HG03159 (cell line): ENCODE measurements at regions not wholly inside any gene's neighbourhood (a gene's known extent, or its start where the extent isn't known, plus 50 kb on each side); places are given as distances from the start of the nearest gene placed in this dataset.

Source experiments
- ATAC-seq: cut with Tn5 transposase; IDR thresholded peaks from one replicate; pipeline ENCODE4 v1.9.1; 2021; ENCODE audit warnings: mild to moderate bottlenecking, moderate library complexity; ENCODE audit not compliant: unreplicated experiment

DNA sequence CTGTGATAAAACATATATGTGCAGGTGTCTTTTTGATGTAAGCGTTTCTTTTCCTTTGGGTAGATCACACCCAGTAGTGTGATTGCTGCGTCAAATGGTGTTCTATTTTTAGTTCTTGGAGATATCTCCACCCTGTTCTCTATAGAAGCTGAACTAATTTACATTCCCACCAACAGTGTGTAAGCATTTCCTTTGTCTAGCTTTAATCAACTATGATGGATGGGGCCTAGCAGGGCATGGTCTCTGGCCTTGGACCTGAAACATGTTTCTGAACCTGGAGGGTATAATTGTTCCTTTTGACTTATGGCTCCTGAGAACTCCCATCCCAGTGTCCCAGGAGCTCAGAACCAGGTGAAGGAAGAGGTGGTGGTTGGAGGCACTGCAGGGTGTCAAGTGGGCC is 93.9 kb downstream of the HAPSTR1 start:
- ATAC-seq, result no peak

DNA sequence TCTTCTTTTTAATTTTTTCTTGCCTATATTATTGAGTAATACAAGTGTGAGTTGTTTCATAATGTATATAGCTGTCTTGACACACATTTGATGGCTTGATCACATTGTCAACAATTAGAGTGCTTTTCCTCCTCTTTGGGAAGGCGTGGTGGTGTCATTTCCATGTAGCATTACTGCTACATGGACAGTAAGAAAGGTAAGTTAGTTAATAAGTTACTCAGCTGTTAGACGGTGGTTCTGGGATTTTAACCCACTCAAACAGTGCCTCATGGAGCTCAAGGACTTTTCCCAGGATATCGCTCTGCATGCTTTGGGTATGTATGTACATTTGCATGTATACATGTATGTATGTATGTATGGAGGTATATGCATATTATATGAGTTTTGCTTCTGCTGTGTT is 94.6 kb downstream of the HAPSTR1 start:
- no peak for ATAC-seq

DNA sequence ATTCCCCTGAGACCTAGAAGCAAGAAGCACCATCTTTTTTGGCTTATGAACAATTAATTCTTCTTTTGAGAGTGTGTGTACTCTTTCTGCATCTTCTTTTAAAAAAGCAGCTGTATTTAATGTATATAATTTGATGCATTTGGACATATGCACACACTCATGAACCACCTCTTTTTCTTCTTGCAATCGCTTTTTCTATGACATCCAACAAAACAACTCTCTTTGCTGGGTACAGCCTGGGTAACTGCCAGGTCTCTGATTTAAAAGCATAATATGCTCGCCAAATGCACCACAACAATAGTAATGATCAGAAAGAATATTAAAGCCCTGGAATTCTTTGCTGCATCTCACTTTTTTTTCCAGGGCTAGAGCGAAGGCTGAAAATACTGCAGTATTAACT is 97.3 kb downstream of the HAPSTR1 start:
- no peak for ATAC-seq

DNA sequence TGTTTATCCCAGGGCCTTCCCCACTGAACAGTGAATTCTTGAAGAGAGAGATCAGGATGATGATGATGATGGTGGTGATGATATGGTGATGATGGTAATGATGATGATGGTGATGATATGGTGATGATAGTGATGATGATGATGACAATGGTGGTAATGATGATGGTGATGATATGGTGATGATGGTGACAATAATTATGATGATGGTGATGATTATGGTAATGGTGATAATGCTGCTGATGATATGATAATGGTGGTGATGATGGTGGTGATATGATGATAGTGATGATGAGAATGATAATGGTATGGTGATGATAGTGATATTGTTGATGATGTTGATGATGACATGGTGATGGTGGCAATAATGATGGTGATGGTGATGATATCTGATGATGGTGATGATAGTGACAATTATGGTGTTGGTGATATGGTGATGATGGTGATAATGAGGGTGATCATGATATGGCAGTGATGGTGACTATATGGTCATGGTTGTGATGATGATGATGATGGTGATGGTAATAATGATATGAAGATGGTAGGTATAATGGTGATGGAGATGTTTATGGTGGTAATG is 99.9 kb downstream of the HAPSTR1 start:
- ATAC-seq, result no peak

DNA sequence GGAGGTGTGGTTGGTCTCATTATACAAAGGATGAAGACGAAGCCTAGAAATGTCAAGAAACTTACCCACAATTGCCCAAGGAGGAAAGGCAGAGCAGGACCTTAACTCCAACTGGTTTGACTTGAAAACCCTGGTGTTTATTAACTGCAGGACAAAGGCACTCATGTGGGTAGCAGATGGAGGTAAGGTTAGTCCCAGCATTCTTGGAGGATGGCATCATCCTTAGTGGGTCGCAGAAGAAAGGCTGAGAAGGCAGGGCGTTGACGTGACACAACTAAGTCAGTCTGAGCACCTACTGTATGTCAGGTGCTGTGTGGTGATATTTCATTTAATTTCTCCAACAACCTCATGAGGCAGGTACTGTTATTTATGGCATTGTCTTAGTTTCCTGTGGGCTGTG is 101.3 kb downstream of the HAPSTR1 start:
- ATAC-seq, result no peak

DNA sequence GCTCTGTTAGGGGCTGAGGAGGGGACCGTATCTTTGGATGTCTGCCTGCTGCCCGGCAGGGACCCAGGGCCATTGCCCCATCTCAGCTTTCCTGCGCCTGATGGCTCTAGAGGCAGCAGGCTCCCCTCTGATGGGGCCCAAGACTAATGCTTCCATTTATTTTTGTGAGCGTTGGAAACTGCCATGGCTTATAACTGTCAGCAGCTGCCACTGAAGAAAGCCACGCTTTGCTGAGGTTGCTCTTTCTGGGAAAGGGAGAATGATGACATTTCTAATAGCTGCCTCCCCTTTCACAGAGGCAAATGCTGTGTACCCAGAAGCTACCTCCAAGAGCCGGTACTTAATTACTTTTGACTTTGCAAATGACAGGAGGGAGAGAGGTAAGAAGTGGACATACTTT is 103.8 kb downstream of the HAPSTR1 start:
- ATAC-seq, result no peak

DNA sequence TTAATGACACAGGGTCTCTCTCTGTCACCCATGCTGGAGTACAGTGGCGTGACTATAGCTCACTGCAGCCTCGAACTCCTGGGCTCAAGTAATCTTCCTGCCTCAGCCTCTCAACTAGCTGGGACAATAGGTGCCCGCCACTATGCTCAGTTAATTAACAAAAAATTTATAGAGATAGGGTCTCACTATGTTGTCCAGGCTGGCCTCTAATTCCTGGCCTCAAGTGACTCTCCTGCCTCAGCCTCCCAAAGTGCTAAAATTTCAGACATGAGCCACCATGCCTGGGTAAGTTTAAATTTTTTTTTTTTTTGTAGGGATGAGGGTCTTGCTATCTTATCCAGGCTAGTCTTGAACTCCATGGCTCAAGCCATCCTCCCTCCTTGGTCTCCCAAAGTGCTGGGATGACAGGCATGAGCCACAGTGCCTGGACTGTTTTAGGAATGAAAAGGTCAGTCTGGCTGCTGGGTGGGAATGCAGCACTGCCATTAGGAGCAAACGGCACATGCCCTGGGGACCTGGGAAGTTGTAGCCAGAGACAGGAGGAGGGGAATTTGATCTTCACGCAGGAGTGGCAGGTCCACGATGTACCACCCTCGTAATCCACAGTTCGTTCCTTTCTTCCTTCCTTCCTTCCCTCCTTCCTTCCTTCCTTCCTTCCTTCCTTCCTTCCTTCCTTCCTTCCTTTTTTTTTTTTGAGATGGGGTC is 106.7 kb downstream of the HAPSTR1 start:
- ATAC-seq, result no peak

DNA sequence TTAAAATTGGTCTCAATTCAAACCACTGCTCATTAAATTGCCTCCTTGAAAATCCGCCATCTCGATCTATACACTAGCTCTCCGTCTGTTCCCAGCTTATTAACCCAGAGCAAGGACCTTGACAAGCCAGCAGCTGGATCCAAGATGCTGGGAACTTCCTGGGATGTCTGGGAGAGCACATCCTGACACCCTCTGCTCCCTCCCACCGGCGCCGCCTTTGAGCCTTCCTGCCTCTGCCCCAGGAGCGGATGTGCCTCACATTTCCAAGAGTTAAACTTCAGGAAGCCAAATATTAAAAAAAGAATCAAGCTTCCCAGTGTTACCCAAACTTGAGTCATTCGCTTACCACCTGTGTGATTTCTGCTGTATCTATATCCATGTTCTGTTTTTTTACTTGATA is 107.9 kb downstream of the HAPSTR1 start:
- ATAC-seq, result no peak

DNA sequence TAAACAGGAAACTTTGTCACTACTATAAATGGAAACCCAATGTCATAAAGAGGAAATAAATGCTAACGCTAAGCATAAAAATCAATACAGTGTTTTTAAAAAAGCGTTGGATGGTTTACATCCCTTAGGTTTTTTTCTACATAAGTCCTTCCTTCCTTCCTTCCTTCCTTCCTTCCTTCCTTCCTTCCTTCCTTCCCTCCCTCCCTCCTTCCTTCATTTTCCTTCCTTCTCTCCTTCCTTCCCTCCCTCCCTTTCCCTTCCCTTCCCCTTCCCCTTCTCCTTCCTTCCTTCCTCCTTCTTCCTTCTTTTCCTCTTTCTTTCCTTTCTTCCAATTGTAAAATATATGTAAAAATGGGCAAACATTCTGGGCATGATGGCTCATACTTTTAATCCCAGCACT is 108.3 kb downstream of the HAPSTR1 start:
- no peak for ATAC-seq

DNA sequence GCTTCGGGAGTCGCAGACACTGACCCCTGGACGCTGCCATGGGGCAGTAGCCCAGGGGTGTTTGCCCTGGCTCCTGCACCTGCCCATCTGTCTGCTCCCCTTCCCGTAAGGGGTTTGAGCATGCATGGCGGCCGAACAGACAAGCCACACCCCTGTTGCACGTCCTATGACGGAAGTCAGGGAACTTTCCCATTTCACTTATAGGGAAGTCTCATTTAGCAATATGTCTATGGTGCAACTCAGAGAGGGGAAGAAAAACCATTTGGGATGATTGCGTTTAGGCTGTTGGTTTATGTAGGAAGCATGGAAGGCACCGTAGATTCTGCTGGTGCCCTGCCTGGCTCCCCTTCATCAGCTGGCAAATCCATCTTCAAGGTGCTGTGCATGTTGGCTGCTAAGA is 112.5 kb downstream of the HAPSTR1 start:
- no peak for ATAC-seq

DNA sequence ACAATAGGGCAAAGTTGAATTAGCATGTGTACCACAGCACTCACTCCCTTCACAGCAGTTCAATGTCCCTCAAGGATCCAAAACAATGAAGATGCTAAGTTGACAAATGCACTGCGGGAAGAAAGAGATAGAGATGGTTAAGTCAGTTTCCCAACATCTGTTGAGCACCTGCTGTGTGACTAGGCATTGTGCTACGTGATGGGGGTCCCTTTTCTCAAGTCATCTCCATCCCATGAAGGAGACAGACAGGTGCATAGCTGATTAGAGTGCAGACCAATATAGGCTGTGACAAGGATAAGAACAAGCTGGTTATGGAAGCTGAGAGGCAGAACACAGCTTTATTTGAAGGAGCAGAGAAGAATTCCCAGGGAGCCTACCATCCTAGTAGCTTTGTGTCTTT is 114.2 kb downstream of the HAPSTR1 start:
- ATAC-seq, result no peak

DNA sequence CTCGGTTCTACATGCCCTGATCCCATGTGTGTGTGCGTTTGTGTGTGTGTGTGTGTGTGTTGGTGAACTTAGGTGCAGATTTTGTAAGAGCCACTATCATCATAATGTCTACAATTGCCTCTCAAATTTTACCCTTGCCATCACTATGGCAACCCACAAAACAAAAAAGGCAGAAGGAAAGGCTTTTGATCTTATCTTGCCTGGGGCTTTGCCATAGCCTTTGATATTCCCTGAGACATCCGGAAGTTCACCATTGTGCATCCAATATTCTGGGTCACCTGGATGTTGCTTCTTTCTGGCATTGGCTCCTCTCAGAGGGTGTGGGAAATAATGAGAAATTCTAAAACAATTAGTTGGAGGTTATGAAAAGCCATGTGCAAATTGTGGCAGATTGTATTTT is 114.7 kb downstream of the HAPSTR1 start:
- no peak for ATAC-seq

DNA sequence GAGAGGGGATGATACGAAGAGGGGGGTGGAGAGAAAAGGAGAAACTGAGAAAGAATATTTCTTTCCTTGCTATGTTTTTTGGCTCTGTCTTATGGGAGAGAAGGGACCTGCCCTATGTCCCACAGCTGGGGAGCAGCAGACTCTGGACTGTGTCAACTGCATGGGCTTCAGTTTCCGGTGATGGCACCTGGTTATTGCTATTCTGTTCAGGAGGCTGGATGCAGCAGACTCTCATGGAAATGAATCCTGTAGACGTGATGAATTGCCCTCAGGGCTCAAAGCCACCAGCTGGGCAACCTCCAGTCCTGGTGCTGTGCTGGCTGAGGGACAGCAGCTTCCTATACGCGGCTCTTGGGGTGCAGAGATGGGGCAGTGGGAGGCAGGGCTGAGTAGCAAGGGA is 121.2 kb downstream of the HAPSTR1 start:
- no peak for ATAC-seq

DNA sequence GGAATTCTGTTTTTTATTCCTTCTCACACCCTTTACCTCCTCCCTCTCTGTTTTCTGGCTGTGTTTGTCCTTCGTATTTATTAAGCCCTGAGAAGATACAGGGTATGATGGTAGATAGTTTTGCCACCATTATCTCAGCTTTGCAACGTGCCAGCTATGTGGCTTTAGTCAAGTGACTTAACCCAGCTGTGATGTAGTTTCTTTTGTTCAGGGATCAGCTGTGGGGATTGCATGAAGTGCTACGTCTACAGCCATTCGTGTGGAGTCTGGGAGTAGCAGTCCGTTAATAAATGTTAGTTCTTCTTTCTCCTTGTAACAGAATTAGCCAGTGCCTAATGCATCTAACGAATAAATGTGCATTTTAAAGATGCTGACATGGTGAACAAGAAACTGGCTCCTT is 128.4 kb downstream of the HAPSTR1 start:
- ATAC-seq, result no peak

DNA sequence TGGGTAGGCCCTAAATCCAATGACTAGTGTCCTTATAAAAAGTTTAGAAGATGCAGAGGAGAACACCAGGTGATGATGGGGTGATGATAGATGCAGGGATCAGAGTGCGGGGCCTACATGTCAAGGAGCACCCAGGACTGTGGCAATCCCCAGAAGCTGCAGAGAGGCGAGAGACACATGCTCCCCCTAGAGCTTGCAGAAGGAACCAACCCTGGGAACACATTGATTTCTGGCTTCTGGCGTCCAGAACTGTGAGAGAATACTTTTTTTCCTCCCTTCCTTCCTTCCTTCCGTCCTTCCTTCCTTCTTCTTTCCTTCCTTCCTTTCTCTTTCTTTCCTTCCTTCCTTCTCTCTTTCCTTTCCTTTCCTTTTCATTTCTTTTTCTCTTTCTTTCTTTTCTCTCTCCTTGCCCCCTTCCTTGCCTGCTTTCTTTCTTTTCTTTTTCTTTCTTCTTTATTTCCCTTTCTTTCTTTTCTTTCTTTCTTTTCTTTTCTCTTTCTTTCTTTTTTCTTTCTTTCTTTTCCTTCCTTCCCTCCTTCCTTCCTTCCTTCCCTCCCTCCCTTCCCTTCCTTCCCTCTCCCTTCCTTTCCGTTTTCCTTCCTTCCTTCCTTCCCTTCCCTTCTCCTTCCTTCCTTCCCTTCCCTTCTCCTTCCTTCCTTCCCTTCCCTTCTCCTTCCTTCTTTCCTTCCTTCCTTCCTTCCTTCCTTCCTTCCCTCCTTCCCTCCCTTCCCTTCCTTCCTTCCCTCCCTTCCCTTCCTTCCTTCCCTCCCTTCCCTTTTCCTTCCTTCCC is 134.3 kb downstream of the HAPSTR1 start:
- ATAC-seq, result no peak

DNA sequence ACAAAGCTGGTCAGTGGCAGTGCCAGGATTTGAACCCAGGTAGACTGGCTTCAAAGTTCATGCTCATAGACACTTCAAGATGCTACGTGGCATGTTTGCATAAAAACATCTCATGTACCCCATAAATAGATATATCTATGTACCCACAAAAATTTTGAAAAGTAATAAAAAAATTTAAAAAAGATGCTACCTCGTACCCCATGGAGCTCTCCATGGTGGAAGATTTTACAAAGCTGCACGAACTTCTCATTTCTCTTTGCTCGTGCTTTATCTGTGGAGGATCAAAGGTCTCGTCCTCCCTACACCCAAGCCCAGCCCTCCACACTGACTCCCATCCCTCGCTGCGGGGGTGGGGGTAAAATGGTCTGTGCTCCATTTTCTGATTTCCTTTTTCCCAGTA is 135.5 kb downstream of the HAPSTR1 start:
- no peak for ATAC-seq

DNA sequence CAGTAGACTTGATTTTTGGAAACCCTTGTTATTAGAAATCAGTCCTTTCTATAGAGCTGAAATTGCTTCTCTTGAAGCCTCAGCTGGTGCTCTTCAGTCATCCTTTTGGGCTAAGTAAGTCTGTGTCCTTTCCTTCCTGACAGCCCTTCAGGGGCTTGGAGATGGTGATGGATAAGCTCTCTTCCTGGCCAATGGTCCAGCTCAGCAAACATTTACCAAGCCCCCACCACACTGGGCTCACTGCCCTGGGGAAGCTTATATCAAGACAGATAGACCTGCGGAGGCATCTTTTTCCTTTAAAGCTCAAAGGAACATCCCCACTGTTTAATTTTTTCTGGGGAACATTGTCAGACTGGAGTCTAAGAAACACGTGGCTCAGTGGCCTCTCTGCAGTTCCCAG is 139.6 kb downstream of the HAPSTR1 start:
- ATAC-seq, result no peak

DNA sequence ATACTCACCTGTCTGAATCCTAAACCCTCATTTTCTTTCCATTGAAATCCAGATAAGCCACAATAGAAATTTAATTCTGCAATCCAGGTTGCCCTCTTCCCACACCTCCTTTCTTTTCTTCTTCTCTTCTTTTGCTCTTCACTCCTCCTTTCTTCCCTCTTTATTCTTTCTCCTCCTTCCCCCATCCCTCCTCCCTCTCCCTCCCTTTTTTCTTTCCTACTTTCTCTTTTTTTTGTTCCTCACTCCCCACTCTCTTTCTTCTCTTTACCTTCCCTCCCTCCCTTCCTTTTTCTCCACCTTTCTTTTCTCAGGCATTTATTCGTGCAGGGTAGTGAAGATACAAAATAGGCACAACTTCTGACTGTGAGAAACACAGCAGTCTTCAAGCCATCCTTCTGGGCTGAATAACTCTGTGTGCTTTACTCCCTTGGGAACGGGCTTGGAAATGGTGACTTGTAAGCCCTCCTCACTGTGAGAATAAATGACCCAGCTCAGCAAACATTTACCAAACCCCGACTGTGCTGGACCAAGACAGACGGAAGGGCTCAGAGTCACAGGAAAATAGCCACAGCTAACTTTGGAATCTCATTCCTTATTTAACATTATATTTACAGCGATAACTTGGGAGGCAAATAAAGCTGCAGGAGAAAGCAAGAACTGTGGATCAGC is 140.8 kb downstream of the HAPSTR1 start:
- ATAC-seq, result no peak

DNA sequence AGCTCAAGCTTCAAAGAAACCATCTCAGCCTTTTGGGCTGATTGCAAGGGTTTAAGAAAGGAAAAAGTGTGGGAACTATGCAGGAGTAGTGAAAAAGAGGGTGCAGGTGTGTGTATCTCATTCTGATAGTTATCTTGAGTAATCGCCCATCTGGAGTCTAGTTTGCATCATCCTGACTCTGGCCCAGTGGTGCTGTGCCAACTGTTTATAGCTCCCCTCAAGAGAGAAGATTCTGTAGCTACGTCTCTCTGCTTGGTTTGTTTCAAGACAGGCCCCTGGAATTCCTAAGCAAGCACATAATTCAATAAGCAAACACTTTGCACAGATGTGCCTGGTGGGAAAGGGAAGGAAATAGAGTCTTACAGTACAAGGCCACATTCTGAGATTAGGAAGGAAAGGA is 144.4 kb downstream of the HAPSTR1 start:
- no peak for ATAC-seq

DNA sequence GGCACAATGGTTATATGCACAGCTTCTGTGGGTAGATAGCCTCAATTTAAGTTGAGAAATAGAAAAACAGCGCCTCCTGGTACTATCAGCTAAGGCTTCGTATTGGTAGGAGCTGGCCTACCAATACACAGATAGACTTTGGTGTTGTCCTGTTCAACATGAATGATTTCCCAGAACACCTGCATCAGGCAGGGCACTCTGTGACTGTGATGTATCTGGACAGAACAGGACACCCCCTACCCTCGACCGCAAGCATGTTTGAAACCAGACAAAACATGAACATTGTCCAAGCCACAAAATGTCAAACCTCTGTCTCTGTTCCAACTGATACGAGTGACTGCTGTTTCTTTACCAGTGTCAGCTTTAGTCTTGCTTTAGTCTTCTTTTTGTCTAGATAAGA is 144.9 kb downstream of the HAPSTR1 start:
- ATAC-seq, result no peak

DNA sequence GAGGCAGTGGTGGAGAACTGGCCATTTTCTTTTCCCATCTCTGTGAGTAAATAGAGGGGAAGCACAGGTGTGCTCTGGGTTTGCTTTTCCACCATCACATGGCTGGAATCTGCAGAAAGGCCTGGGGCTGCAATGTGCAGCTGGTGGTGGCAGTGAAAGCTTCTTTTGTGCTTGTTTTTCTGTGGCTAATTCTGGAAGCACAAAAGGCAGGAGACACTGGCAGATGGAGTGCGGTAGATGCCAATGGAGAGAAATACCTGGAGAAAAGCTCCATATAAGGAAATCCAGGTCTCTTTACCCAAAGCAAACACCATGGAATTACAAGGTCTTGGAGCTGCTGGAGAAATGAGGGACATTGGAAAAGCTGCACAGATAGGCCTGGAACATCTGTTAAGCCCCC is 146.9 kb downstream of the HAPSTR1 start:
- ATAC-seq, result no peak

DNA sequence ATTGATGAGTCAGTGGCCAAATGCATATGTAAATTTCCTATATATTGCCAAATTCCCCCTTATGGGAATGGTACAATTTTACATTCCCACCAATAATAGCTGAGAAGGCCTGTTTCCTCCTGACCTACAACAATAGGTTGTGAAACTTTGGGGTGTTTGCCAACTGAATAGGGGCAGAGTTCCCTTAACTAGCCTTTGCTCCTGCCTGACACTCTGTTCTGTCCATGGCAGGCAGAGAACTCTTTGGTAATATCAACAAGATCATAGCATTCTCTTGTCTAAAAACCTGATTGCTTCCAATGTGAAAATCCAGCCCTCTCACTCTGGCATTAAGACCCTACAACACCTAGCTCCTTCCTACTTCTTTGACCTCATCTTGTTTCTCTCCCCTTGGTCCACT is 149.7 kb downstream of the HAPSTR1 start:
- no peak for ATAC-seq
